MM.1S (cell line): ENCODE measurements at regions not wholly inside any gene's neighbourhood (a gene's known extent, or its start where the extent isn't known, plus 50 kb on each side); places are given as distances from the start of the nearest gene placed in this dataset.
"Not testable (repeated sequence)": the region's sequence is repeated elsewhere in the genome, so short reads cannot be mapped to it uniquely, and the experiment has no call there.

Source experiments
- DNase-seq: peaks from one replicate; pipeline ENCODE4 v3.0.0-alpha.2; 2015
- H2AFZ ChIP-seq: fragments of 300-600 bp; sonication (generic); 2 replicates; pipeline ENCODE4 v1.6.0; 2016; ENCODE audit warnings: antibody characterized with exemption, low read length
- H3F3A ChIP-seq: fragments of 300-600 bp; sonication (generic); 2 replicates; pipeline ENCODE4 v1.6.1; 2016; ENCODE audit warnings: mild to moderate bottlenecking, antibody characterized with exemption, low read length, moderate library complexity, mixed read lengths; ENCODE audit not compliant: insufficient read depth
- H3K27ac ChIP-seq: fragments of 300-600 bp; sonication (generic); 2 replicates; pipeline ENCODE4 v1.5.1; 2016; ENCODE audit warnings: mild to moderate bottlenecking, low read length
- H3K27me3 ChIP-seq: fragments of 300-600 bp; sonication (generic); replicated peaks from 2 replicates; pipeline ENCODE4 v1.6.0; 2016; ENCODE audit warnings: low read length; ENCODE audit not compliant: insufficient read depth
- H3K36me3 ChIP-seq: fragments of 300-600 bp; sonication (generic); replicated peaks from 2 replicates; pipeline ENCODE4 v1.6.1; 2016; ENCODE audit warnings: mild to moderate bottlenecking, low read length, mixed read lengths; ENCODE audit not compliant: insufficient read depth
- H3K4me1 ChIP-seq: fragments of 300-600 bp; sonication (generic); 2 replicates; pipeline ENCODE4 v1.6.1; 2016; ENCODE audit warnings: low read length, mixed read lengths
- H3K4me2 ChIP-seq: fragments of 300-600 bp; sonication (generic); 2 replicates; pipeline ENCODE4 v1.6.0; 2016; ENCODE audit warnings: low read depth, low read length
- H3K4me3 ChIP-seq: fragments of 300-600 bp; sonication (generic); 2 replicates; pipeline ENCODE4 v1.5.1; 2016; ENCODE audit warnings: low read length, mixed read lengths
- H3K79me2 ChIP-seq: fragments of 300-600 bp; sonication (generic); 2 replicates; pipeline ENCODE4 v1.6.1; 2016; ENCODE audit warnings: mixed run types, low read length, mixed read lengths
- H3K9ac ChIP-seq: fragments of 300-600 bp; sonication (generic); 2 replicates; pipeline ENCODE4 v1.6.1; 2016; ENCODE audit warnings: low read length, mixed read lengths
- H3K9me2 ChIP-seq: fragments of 300-600 bp; sonication (generic); replicated peaks from 2 replicates; pipeline ENCODE4 v1.6.1; 2016; ENCODE audit warnings: mild to moderate bottlenecking, low read length, mixed read lengths; ENCODE audit not compliant: insufficient read depth
- H3K9me3 ChIP-seq: fragments of 300-600 bp; sonication (generic); replicated peaks from 2 replicates; pipeline ENCODE4 v1.6.1; 2016; ENCODE audit warnings: mild to moderate bottlenecking, low read length, mixed read lengths; ENCODE audit not compliant: insufficient read depth
- H4K20me1 ChIP-seq: fragments of 300-600 bp; sonication (generic); 2 replicates; pipeline ENCODE4 v1.6.1; 2016; ENCODE audit warnings: mild to moderate bottlenecking, low read length, moderate library complexity, mixed read lengths; ENCODE audit not compliant: insufficient read depth
- CTCF ChIP-seq: fragments of 300-600 bp; sonication (generic); IDR thresholded peaks from 2 replicates; pipeline ENCODE4 v1.5.1; 2016; ENCODE audit warnings: antibody characterized with exemption, low read length, mixed read lengths
- EZH2 ChIP-seq: fragments of 300-600 bp; sonication (generic); optimal IDR thresholded peaks from 2 replicates; pipeline ENCODE3; 2017; ENCODE audit warnings: low read depth, mild to moderate bottlenecking, antibody characterized with exemption, low read length, mixed read lengths
- EZH2phosphoT487 ChIP-seq: fragments of 300-600 bp; sonication (generic); IDR thresholded peaks from 2 replicates; pipeline ENCODE4 v1.6.1; 2018; ENCODE audit warnings: antibody characterized with exemption, low read length

- TF ChIP-seq EZH2: no peak
- TF ChIP-seq EZH2phosphoT487: no peak
- no peak for TF ChIP-seq CTCF
- no peaks in the 10 kb centered on the region for H3K9me3 ChIP-seq
- H3K27me3 ChIP-seq: no peaks in the 10 kb centered on the region
- H4K20me1 ChIP-seq: no peaks in the 10 kb centered on the region
- no peaks in the 10 kb centered on the region for H3K79me2 ChIP-seq
- H3K4me2 ChIP-seq: no peak overlapping the region
- H3K36me3 ChIP-seq: no peaks in the 10 kb centered on the region
- no peaks in the 10 kb centered on the region for H3K4me1 ChIP-seq
- no peak overlapping the region for H3K27ac ChIP-seq
- no peak overlapping the region for H3K4me3 ChIP-seq
- no peaks in the 10 kb centered on the region for H3K9me2 ChIP-seq
- H2AFZ ChIP-seq: no peak overlapping the region
- DNase-seq: no peak
- no peak overlapping the region for H3K9ac ChIP-seq
- no peaks in the 10 kb centered on the region for H3F3A ChIP-seq
Observed at GRCh38 chr10:53357587-53357986, 585.0 kb upstream of the MBL2 start.

- H3K9ac ChIP-seq: no peak overlapping the region
- H3K4me1 ChIP-seq: no peaks in the 10 kb centered on the region
- H3K36me3 ChIP-seq: no peaks in the 10 kb centered on the region
- H3K9me2 ChIP-seq: no peaks in the 10 kb centered on the region
- H3F3A ChIP-seq: no peaks in the 10 kb centered on the region
- H3K79me2 ChIP-seq: no peaks in the 10 kb centered on the region
- no peak overlapping the region for H2AFZ ChIP-seq
- H4K20me1 ChIP-seq: no peaks in the 10 kb centered on the region
- no peaks in the 10 kb centered on the region for H3K27me3 ChIP-seq
- no peak for DNase-seq
- no peak overlapping the region for H3K4me2 ChIP-seq
- H3K4me3 ChIP-seq: no peak overlapping the region
- no peaks in the 10 kb centered on the region for H3K9me3 ChIP-seq
- TF ChIP-seq EZH2 (no peak), CTCF (no peak), EZH2phosphoT487 (no peak)
- H3K27ac ChIP-seq: no peak overlapping the region
Observed at GRCh38 chr10:53356616-53357349, 584.2 kb upstream of the MBL2 start.

- not testable (repeated sequence) for H3K27ac ChIP-seq
Observed at GRCh38 chr10:53342531-53342930, 569.9 kb upstream of the MBL2 start.

GRCh38 chr10:53338199-53338598 lies 565.6 kb upstream of the MBL2 start:
- not testable (repeated sequence) for H3K36me3 ChIP-seq, H3K9me3 ChIP-seq, H3F3A ChIP-seq, H3K9me2 ChIP-seq, H3K4me3 ChIP-seq, H3K4me2 ChIP-seq, H3K4me1 ChIP-seq, H3K9ac ChIP-seq, H2AFZ ChIP-seq, H4K20me1 ChIP-seq, DNase-seq, H3K27ac ChIP-seq, H3K79me2 ChIP-seq, H3K27me3 ChIP-seq

More at GRCh38 chr10:53342531-53342930, 569.9 kb upstream of the MBL2 start:
- H2AFZ ChIP-seq, H3K4me1 ChIP-seq, H3K9me2 ChIP-seq, H3F3A ChIP-seq, H4K20me1 ChIP-seq, H3K27me3 ChIP-seq, H3K4me3 ChIP-seq, H3K9me3 ChIP-seq, DNase-seq, H3K9ac ChIP-seq, H3K4me2 ChIP-seq, H3K36me3 ChIP-seq, H3K79me2 ChIP-seq: not testable (repeated sequence)

- not testable (repeated sequence) for H3K4me1 ChIP-seq
Observed at GRCh38 chr10:53335803-53336422, 563.3 kb upstream of the MBL2 start.

More at GRCh38 chr10:53335803-53336422, 563.3 kb upstream of the MBL2 start:
- not testable (repeated sequence) for H2AFZ ChIP-seq, H3K9ac ChIP-seq, H3F3A ChIP-seq, H3K27me3 ChIP-seq, H3K27ac ChIP-seq, H3K9me2 ChIP-seq, H3K4me3 ChIP-seq, DNase-seq, H3K9me3 ChIP-seq, H3K4me2 ChIP-seq, H3K36me3 ChIP-seq, H3K79me2 ChIP-seq, H4K20me1 ChIP-seq
